GM12891 (cell line): ENCODE measurements at regions not wholly inside any gene's neighbourhood (a gene's known extent, or its start where the extent isn't known, plus 50 kb on each side); places are given as distances from the start of the nearest gene placed in this dataset.

Experiments used
- PAX5 ChIP-seq: IDR thresholded peaks from 2 replicates; pipeline ENCODE4 v1.6.1; 2011; ENCODE audit warnings: low read length, moderate library complexity, mild to moderate bottlenecking; ENCODE audit not compliant: insufficient read depth, severe bottlenecking
- POLR2A ChIP-seq: IDR thresholded peaks from 2 replicates; pipeline ENCODE4 v1.6.1; 2011; ENCODE audit warnings: low read depth, low read length, control low read depth
- POLR2AphosphoS5 ChIP-seq: IDR thresholded peaks from 2 replicates; pipeline ENCODE4 v1.6.1; 2011; ENCODE audit warnings: low read depth, low read length, control low read depth
- POU2F2 ChIP-seq: IDR thresholded peaks from 2 replicates; pipeline ENCODE4 v1.6.1; 2011; ENCODE audit warnings: low read depth, mild to moderate bottlenecking, control low read depth, low read length, moderate library complexity
- SPI1 ChIP-seq: IDR thresholded peaks from 2 replicates; pipeline ENCODE4 v1.6.1; 2011; ENCODE audit warnings: low read depth, low read length, control low read depth
- TAF1 ChIP-seq: IDR thresholded peaks from 2 replicates; pipeline ENCODE4 v1.6.1; 2011; ENCODE audit warnings: low read depth, low read length, control low read depth

- TF ChIP-seq POLR2AphosphoS5, result no peak
- no peak for TF ChIP-seq POLR2A
- no peak for TF ChIP-seq TAF1
- no peak for TF ChIP-seq SPI1
- TF ChIP-seq POU2F2, result no peak
- no peak for TF ChIP-seq PAX5
Observed at GRCh38 chr12:124096109-124096508, 123.1 kb downstream of the ZNF664 start.
